ENCODE measurements at regions not wholly inside any gene's neighbourhood (a gene's known extent, or its start where the extent isn't known, plus 50 kb on each side); places are given as distances from the start of the nearest gene placed in this dataset.

GRCh38 chr13:99124046-99124400 is 76.6 kb upstream of the UBAC2 start:
- TF ChIP-seq POLR2A (IDR thresholded peaks at IDR 0.05), result no peak
- no peak for TF ChIP-seq CTCF (IDR thresholded peaks at IDR 0.05)

Data from body of pancreas (tissue), 4 donors.